GM12891 (cell line): ENCODE measurements at regions not wholly inside any gene's neighbourhood (a gene's known extent, or its start where the extent isn't known, plus 50 kb on each side); places are given as distances from the start of the nearest gene placed in this dataset.

Source experiments
- DNase-seq: peaks from one replicate; pipeline ENCODE4 v3.0.0; 2011; ENCODE audit warnings: low spot score; ENCODE audit not compliant: insufficient read length
- FAIRE-seq: peaks from 2 replicates; lab custom pipeline; 2011; peaks lifted over from hg19 to GRCh38; lab: Jason Lieb, UNC
- PAX5 ChIP-seq: IDR thresholded peaks from 2 replicates; pipeline ENCODE4 v1.6.1; 2011; ENCODE audit warnings: low read length, moderate library complexity, mild to moderate bottlenecking; ENCODE audit not compliant: insufficient read depth, severe bottlenecking
- POLR2A ChIP-seq: IDR thresholded peaks from 2 replicates; pipeline ENCODE4 v1.6.1; 2011; ENCODE audit warnings: low read depth, low read length, control low read depth
- POLR2AphosphoS5 ChIP-seq: IDR thresholded peaks from 2 replicates; pipeline ENCODE4 v1.6.1; 2011; ENCODE audit warnings: low read depth, low read length, control low read depth
- POU2F2 ChIP-seq: IDR thresholded peaks from 2 replicates; pipeline ENCODE4 v1.6.1; 2011; ENCODE audit warnings: low read depth, mild to moderate bottlenecking, control low read depth, low read length, moderate library complexity
- SPI1 ChIP-seq: IDR thresholded peaks from 2 replicates; pipeline ENCODE4 v1.6.1; 2011; ENCODE audit warnings: low read depth, low read length, control low read depth
- TAF1 ChIP-seq: IDR thresholded peaks from 2 replicates; pipeline ENCODE4 v1.6.1; 2011; ENCODE audit warnings: low read depth, low read length, control low read depth

- TF ChIP-seq TAF1 = no peak
- no peak for TF ChIP-seq POLR2AphosphoS5
- TF ChIP-seq POLR2A = no peak
- TF ChIP-seq SPI1 = no peak
- TF ChIP-seq POU2F2 = no peak
- no peak for TF ChIP-seq PAX5
Observed at GRCh38 chr1:117678246-117678977, 72.6 kb downstream of the TENT5C start.

DNA sequence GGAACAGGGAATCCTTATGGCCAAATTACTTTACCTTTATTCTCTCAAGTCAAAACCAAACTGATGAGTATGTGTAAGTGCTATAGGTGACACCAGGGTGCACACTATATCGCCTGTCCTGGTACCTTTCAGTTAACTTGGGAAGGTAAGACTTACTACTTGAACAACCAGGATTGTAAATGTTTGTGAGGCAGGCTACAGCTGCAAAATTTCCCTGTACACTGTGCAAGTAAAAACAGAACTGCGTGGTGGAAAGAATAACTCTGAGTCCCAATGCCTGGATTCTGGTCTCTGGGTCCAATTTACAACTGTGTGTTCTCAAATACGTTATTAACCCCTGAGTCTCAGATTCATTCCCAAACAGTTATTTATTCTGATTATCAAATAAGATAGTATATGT, 73.5 kb downstream of the TENT5C start:
- no peak for TF ChIP-seq PAX5
- TF ChIP-seq POU2F2 = no peak
- TF ChIP-seq POLR2AphosphoS5 = no peak
- no peak for TF ChIP-seq TAF1
- TF ChIP-seq SPI1 = no peak
- no peak for TF ChIP-seq POLR2A
- FAIRE-seq (no peak), DNase-seq (no peak)

More at GRCh38 chr1:117678246-117678977, 72.6 kb downstream of the TENT5C start:
- no peak for DNase-seq
- no peak for FAIRE-seq

DNA sequence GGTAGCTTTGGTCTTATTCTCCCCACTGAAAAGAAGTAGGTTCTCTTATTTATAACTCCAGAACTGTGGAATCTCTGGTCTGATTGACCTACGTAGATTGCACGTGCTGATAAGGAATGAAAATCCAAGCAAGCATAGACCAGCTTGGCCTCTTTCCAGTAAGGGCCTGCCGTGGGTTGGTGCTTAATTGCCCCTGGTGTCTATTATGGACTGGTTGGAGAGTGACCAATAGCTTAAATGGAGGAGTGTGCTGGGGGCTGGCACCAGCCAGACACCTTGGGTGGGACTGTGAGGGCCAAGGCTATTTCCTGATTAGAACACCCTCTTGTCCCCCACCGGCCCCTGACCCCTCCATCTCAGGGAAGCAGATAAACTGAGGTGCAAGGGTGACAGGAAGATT, 74.0 kb downstream of the TENT5C start:
- DNase-seq (no peak), FAIRE-seq (no peak)
- TF ChIP-seq POLR2AphosphoS5 (no peak), PAX5 (no peak), POU2F2 (no peak), SPI1 (no peak), TAF1 (no peak), POLR2A (no peak)

DNA sequence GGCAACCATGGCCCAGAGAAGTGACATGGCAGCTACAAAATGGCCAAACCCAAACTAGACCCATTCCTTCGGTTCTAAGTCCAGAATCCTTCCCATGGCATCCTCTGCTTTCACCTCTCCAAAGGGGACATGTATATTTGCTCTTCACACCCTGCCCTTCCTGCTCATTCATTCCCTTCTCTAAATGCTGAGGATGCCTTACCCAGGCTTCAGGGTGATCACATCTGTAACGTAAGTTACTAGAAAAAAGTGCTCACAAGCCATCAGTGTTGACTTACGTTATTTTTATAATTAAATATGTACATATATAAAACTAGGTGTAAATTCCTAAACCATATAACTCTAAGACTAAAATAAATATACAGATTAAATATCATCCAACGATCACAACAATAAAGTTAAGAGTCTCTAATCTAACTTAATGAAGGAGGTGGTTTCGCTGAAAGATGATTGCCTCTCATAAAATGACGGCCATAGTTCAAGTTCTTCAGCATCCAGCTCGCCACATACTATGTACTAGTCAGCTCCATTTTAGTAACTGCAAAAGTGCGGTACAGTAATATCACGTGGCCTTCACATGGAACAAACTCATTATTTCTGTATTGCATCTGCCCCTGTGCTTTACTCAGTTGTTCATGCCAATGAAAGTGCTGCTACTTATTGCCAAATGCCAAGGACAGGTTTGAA, 74.6 kb downstream of the TENT5C start:
- DNase-seq (no peak), FAIRE-seq (no peak)
- TF ChIP-seq PAX5 (no peak), SPI1 (no peak)

GRCh38 chr1:117681093-117681900, 75.4 kb downstream of the TENT5C start:
- no peak for FAIRE-seq
- TF ChIP-seq POU2F2 = no peak
- DNase-seq = no peak

- no peak for DNase-seq
- no peak for TF ChIP-seq TAF1
- TF ChIP-seq POLR2AphosphoS5 = no peak
- no peak for TF ChIP-seq POLR2A
- no peak for TF ChIP-seq SPI1
- no peak for TF ChIP-seq POU2F2
- TF ChIP-seq PAX5 = no peak
- FAIRE-seq = no peak
Observed at GRCh38 chr1:117681901-117682250, 76.0 kb downstream of the TENT5C start.

GRCh38 chr1:117682372-117682771, 76.5 kb downstream of the TENT5C start:
- no peak for FAIRE-seq
- DNase-seq = no peak
- TF ChIP-seq TAF1 (no peak), POU2F2 (no peak), POLR2A (no peak), POLR2AphosphoS5 (no peak), SPI1 (no peak), PAX5 (no peak)

DNA sequence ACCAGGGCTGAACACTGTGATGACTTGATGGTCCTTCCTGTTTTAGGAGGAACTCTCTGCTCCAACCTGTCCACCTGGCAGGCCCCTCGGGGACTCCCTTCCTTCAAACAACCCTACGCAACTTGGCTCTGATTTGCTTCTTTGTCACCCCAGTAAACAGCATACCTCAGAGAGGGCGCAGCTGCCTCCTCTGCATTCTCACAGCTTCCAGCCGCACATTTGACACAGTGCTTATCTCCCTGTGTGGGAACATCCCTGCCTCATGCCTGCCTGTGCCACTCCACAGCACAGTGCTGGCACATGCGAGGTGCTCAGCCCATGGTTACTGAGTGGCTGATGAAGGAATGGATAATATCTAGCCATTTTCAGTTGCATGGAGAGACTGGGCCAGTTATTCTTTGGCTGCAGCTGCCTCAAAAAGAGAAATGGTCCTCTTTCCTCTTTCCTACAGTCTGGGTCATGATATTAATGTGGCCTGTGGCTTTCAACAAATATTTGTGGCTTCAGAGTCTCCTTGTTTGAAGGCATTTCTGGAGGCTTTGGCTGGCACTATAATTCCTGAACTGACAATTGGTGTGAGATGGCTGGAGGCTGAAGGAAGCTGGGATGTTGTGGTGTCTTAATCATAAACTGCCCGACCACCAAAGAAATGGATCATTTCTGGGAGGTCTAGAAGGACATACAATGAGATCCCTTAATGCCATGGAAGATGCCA, 77.9 kb downstream of the TENT5C start:
- TF ChIP-seq TAF1 (no peak), POLR2A (no peak), SPI1 (no peak), POLR2AphosphoS5 (no peak), POU2F2 (no peak)
- no peak for DNase-seq
- no peak for FAIRE-seq
